Body of pancreas (tissue), 4 donors: ENCODE measurements at regions not wholly inside any gene's neighbourhood (a gene's known extent, or its start where the extent isn't known, plus 50 kb on each side); places are given as distances from the start of the nearest gene placed in this dataset.

Source experiments
- ATAC-seq: fragments of 150-250 bp; one replicate; pipeline ENCODE4 v1.9.1; 2016
- DNase-seq, 4 donors: peaks; one replicate each; pipeline ENCODE4 v3.0.0-alpha.2; 2019
- H3K27ac ChIP-seq, 4 donors: fragments of 200-600 bp; sonication (generic); 1 replicate in 3 of 4; 2 replicates in 1 of 4; pipeline versions ENCODE4 v1.5.1 to v1.6.1; 2016 to 2019; ENCODE audit warnings: mild to moderate bottlenecking in 1 of 4, mixed read lengths in 1 of 4, moderate library complexity in 1 of 4
- H3K27me3 ChIP-seq, 2 donors: fragments of 200-600 bp; sonication (generic); one replicate each; pipeline ENCODE4 v1.6.0; 2016; ENCODE audit warnings: mild to moderate bottlenecking in 1 of 2
- H3K36me3 ChIP-seq, 2 donors: fragments of 200-600 bp; sonication (generic); replicated peaks in 1 of 2; 2 replicates each; pipeline ENCODE4 v1.5.1; 2016; ENCODE audit warnings: low read depth in 2 of 2; ENCODE audit not compliant: insufficient read depth in 1 of 2
- H3K4me1 ChIP-seq: fragments of 200-600 bp; sonication (generic); one replicate; pipeline ENCODE4 v1.6.0; 2016
- H3K4me3 ChIP-seq, 2 donors: fragments of 200-600 bp; sonication (generic); 1 replicate in 1 of 2; 2 replicates in 1 of 2; pipeline ENCODE4 v1.5.1; 2016 to 2019
- H3K9me3 ChIP-seq, 3 donors: fragments of 200-600 bp; sonication (generic); 1 replicate in 2 of 3; 2 replicates in 1 of 3; pipeline ENCODE4 v1.5.1; 2016
- POLR2A ChIP-seq, 3 donors: fragments of 450-650 bp; IDR thresholded peaks; one replicate each; pipeline ENCODE4 v1.6.1; 2016; ENCODE audit warnings: antibody characterized with exemption in 3 of 3, mild to moderate bottlenecking in 2 of 3
- WGBS, 2 donors: methylation state at CpG; one replicate each; pipeline ENCODE4 v1.1.5; 2017; 5-methylcytosine and 5-hydroxymethylcytosine counted together
- intact Hi-C: fragments of 100-400 bp; cut with DNase I; formaldehyde crosslinking; loops from one replicate; pipeline ENCODE4 v1.15.1; 2023
- TF ChIP-seq, protein P1 (sequence below), 7 experiments: fragments of 450-650 bp in 4 of 7; fragments of 200-600 bp in 3 of 7; sonication (generic) in 3 of 7; IDR thresholded peaks; one replicate each; pipeline ENCODE4 v1.5.1; 2016 to 2019; ENCODE audit warnings: antibody characterized with exemption in 7 of 7

DNA sequence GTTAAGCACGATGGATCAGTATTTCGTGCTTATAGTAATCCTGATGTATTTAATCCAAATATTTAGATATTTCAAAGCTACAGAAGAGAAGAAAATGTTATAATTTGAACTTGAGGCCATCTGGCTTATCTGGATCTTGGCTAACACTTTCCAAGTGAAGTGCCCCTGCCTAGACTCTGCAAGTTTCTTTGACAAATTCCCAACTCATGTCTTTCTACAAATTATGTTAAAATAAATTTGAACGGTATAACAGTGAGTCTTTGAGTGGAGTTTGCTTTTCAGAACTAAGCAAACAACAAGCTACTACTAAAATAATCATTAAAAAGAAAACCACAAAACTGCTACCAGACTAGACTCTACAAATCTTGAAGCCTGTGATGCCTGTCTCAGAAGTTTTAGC is 374.4 kb upstream of the PRICKLE1 start:
- Histone ChIP-seq H3K27me3 (no peaks in the 10 kb centered on the region), H3K4me1 (peaks cover 7% of the 10 kb centered on the region), H3K9me3 (no peaks in the 10 kb centered on the region), H3K27ac (no peak overlapping the region), H3K36me3 (no peaks in the 10 kb centered on the region), H3K4me3 (no peak overlapping the region)
- intact Hi-C loops, result no loop called here
- TF ChIP-seq, protein P1, sequence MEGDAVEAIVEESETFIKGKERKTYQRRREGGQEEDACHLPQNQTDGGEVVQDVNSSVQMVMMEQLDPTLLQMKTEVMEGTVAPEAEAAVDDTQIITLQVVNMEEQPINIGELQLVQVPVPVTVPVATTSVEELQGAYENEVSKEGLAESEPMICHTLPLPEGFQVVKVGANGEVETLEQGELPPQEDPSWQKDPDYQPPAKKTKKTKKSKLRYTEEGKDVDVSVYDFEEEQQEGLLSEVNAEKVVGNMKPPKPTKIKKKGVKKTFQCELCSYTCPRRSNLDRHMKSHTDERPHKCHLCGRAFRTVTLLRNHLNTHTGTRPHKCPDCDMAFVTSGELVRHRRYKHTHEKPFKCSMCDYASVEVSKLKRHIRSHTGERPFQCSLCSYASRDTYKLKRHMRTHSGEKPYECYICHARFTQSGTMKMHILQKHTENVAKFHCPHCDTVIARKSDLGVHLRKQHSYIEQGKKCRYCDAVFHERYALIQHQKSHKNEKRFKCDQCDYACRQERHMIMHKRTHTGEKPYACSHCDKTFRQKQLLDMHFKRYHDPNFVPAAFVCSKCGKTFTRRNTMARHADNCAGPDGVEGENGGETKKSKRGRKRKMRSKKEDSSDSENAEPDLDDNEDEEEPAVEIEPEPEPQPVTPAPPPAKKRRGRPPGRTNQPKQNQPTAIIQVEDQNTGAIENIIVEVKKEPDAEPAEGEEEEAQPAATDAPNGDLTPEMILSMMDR (IDR thresholded peaks at IDR 0.05), result no peak
- TF ChIP-seq POLR2A (IDR thresholded peaks at IDR 0.05), result no peak
- DNase-seq, result no peak
- no peak for ATAC-seq
- 63 to 64% methylated on average over 3 of the region's 3 CpGs for WGBS, 2 donors

DNA sequence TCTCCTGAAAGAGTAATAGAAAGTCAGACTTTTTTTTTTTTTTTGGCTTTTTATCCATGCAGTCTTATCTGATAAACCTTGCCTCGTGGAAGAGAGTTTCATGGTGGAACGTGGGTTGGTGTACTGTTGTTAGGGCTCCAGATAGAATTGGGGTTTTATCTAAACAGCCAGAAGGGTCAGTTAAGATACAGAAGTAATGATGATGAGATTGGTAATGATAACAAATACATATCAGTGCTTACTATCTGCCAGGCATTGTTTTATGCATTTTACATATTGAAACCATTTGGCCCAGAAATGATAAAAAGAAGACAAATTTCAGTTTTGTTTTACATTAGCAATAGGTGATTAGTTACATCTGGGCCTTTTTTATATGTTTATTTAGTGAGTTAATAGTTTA is 372.8 kb upstream of the PRICKLE1 start:
- ATAC-seq, result no peak
- Histone ChIP-seq H3K36me3 (no peaks in the 10 kb centered on the region), H3K27me3 (no peaks in the 10 kb centered on the region), H3K4me1 (peaks cover 13% of the 10 kb centered on the region), H3K4me3 (no peak overlapping the region), H3K27ac (peak overlapping the region in 2 of 4 donors; percentile 56 to 57), H3K9me3 (no peaks in the 10 kb centered on the region)
- intact Hi-C loops, result no loop called here
- no peak for DNase-seq
- no peak for TF ChIP-seq POLR2A (IDR thresholded peaks at IDR 0.05)
- TF ChIP-seq, protein P1 (IDR thresholded peaks at IDR 0.05), result no peak
- 62 to 84% methylated on average over 2 of the region's 2 CpGs for WGBS, 2 donors

DNA sequence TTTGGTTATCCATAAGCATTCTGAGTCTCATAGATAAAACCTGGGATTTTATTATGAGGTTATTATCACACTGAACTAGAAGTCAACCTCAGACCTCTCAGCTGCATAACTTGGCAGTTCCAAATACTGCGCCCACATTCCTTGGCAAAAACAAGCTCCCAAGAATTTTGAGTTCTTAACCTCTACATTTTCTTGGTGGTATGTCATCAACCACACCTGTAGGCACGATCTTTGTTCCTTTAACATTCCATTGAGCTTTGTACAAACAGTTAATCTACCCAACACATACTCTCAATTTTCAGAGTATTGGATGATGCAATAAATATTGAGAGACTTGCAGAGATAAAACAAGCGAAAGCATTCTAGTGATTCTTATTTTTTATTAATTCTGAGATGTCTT is 371.8 kb upstream of the PRICKLE1 start:
- Histone ChIP-seq H3K36me3 (no peaks in the 10 kb centered on the region), H3K4me1 (peaks cover 16% of the 10 kb centered on the region), H3K27ac (peak overlapping the region in 3 of 4 donors; percentile 16 to 57 (median 56)), H3K9me3 (no peaks in the 10 kb centered on the region), H3K27me3 (no peaks in the 10 kb centered on the region), H3K4me3 (no peak overlapping the region)
- ATAC-seq (peak; percentile 91), DNase-seq (peak in 2 of 4 donors; percentile 31 to 39)
- TF ChIP-seq, protein P1 (IDR thresholded peaks at IDR 0.05), result no peak
- TF ChIP-seq POLR2A (IDR thresholded peaks at IDR 0.05), result no peak
- intact Hi-C loops, result no loop called here
- 34 to 46% methylated on average over 3 of the region's 3 CpGs for WGBS, 2 donors

DNA sequence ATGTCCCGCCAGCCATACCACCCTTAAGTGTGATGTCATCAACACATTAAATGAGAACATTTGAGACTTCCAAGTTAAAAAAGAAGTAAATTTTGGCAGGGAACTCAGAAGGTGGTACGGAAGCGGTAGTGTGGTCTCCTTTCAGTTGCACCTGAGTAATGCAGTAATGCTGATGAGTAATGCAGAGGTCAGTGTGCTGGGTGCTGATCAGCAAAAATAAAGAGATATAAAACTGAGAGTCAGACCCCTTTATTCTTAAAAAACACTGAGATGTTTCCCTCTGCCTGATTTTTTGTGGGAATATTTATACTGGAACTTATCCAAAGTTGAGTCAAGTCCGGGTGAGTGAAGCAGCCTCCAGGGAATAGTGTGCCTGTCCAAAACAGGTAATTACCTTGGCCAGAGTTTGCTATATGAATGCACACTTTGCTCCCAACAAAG is 370.6 kb upstream of the PRICKLE1 start:
- peak in 1 of 4 donors; percentile 5 for DNase-seq
- TF ChIP-seq, protein P1 (IDR thresholded peaks at IDR 0.05), result no peak
- TF ChIP-seq POLR2A (IDR thresholded peaks at IDR 0.05), result no peak
- intact Hi-C loops, result no loop called here
- H3K9me3 ChIP-seq, result no peaks in the 10 kb centered on the region
- H3K27me3 ChIP-seq, result no peaks in the 10 kb centered on the region
- no peaks in the 10 kb centered on the region for H3K36me3 ChIP-seq
- 52 to 60% methylated on average over 4 of the region's 4 CpGs for WGBS, 2 donors
- no peak overlapping the region for H3K4me3 ChIP-seq
- ATAC-seq, result no peak
- peak overlapping the region in 3 of 4 donors; percentile 4 to 56 (median 17) for H3K27ac ChIP-seq
- peaks cover 16% of the 10 kb centered on the region for H3K4me1 ChIP-seq

- no peaks in the 10 kb centered on the region for H3K9me3 ChIP-seq
- no peak overlapping the region for H3K4me3 ChIP-seq
- TF ChIP-seq POLR2A (IDR thresholded peaks at IDR 0.05), result no peak
- TF ChIP-seq, protein P1 (IDR thresholded peaks at IDR 0.05), result no peak
- intact Hi-C loops, result no loop called here
- ATAC-seq, result no peak
- peaks cover 16% of the 10 kb centered on the region for H3K4me1 ChIP-seq
- WGBS, 2 donors, result 65 to 72% methylated on average over 1 of the region's 1 CpG
- H3K27me3 ChIP-seq, result no peaks in the 10 kb centered on the region
- H3K36me3 ChIP-seq, result no peaks in the 10 kb centered on the region
- H3K27ac ChIP-seq, result no peak overlapping the region
- DNase-seq, result no peak
Measured at GRCh38 chr12:42958291-42958674, 368.7 kb upstream of the PRICKLE1 start.
